ENCODE measurements at regions not wholly inside any gene's neighbourhood (a gene's known extent, or its start where the extent isn't known, plus 50 kb on each side); places are given as distances from the start of the nearest gene placed in this dataset.
"Not testable (repeated sequence)": the region's sequence is repeated elsewhere in the genome, so short reads cannot be mapped to it uniquely, and the experiment has no call there.

GRCh38 chr20:48492015-48492714 is 335.6 kb downstream of the PREX1 start:
- no peak for DNase-seq (ENCODE audit: low read depth in 2 of 3, low spot score in 1 of 3)

- DNase-seq (ENCODE audit: low read depth in 2 of 3, low spot score in 1 of 3), result no peak
Measured at GRCh38 chr20:48490961-48491831, 336.6 kb downstream of the PREX1 start.

GRCh38 chr20:48490341-48490740 is 337.5 kb downstream of the PREX1 start:
- not testable (repeated sequence) for DNase-seq (ENCODE audit: low read depth in 2 of 3, low spot score in 1 of 3)

- DNase-seq (ENCODE audit: low read depth in 2 of 3, low spot score in 1 of 3), result no peak
Measured at GRCh38 chr20:48489656-48490055, 338.1 kb downstream of the PREX1 start.

- no peak for DNase-seq (ENCODE audit: low read depth in 2 of 3, low spot score in 1 of 3)
Measured at GRCh38 chr20:48489046-48489463, 338.7 kb downstream of the PREX1 start.

GRCh38 chr20:48488334-48489034 is 339.3 kb downstream of the PREX1 start:
- DNase-seq (ENCODE audit: low read depth in 2 of 3, low spot score in 1 of 3), result not testable (repeated sequence)

- DNase-seq (ENCODE audit: low read depth in 2 of 3, low spot score in 1 of 3), result no peak
Measured at GRCh38 chr20:48486065-48486464, 341.7 kb downstream of the PREX1 start.

GRCh38 chr20:48485153-48485552 is 342.6 kb downstream of the PREX1 start:
- DNase-seq (ENCODE audit: low read depth in 2 of 3, low spot score in 1 of 3), result not testable (repeated sequence)

- DNase-seq (ENCODE audit: low read depth in 2 of 3, low spot score in 1 of 3), result no peak
Measured at GRCh38 chr20:48483334-48484066, 344.3 kb downstream of the PREX1 start.

GRCh38 chr20:48482790-48483189 is 345.0 kb downstream of the PREX1 start:
- DNase-seq (ENCODE audit: low read depth in 2 of 3, low spot score in 1 of 3), result no peak

- DNase-seq (ENCODE audit: low read depth in 2 of 3, low spot score in 1 of 3), result no peak
Measured at GRCh38 chr20:48480216-48480772, 347.5 kb downstream of the PREX1 start.

- no peak for DNase-seq (ENCODE audit: low read depth in 2 of 3, low spot score in 1 of 3)
Measured at GRCh38 chr20:48478806-48479585, 348.8 kb downstream of the PREX1 start.

GRCh38 chr20:48478370-48478769 is 349.4 kb downstream of the PREX1 start:
- DNase-seq (ENCODE audit: low read depth in 2 of 3, low spot score in 1 of 3), result no peak

- no peak for DNase-seq (ENCODE audit: low read depth in 2 of 3, low spot score in 1 of 3)
Measured at GRCh38 chr20:48476854-48477253, 350.9 kb downstream of the PREX1 start.

- no peak for DNase-seq (ENCODE audit: low read depth in 2 of 3, low spot score in 1 of 3)
Measured at GRCh38 chr20:48474022-48474421, 353.8 kb downstream of the PREX1 start.

GRCh38 chr20:48471759-48472408 is 355.9 kb downstream of the PREX1 start:
- no peak for DNase-seq (ENCODE audit: low read depth in 2 of 3, low spot score in 1 of 3)

- DNase-seq (ENCODE audit: low read depth in 2 of 3, low spot score in 1 of 3), result no peak
Measured at GRCh38 chr20:48471176-48471575, 356.6 kb downstream of the PREX1 start.

GRCh38 chr20:48470141-48470540 is 357.7 kb downstream of the PREX1 start:
- no peak for DNase-seq (ENCODE audit: low read depth in 2 of 3, low spot score in 1 of 3)

GRCh38 chr20:48469026-48469425 is 358.8 kb downstream of the PREX1 start:
- DNase-seq (ENCODE audit: low read depth in 2 of 3, low spot score in 1 of 3), result no peak
